ENCODE measurements at regions not wholly inside any gene's neighbourhood (a gene's known extent, or its start where the extent isn't known, plus 50 kb on each side); places are given as distances from the start of the nearest gene placed in this dataset.

- no peak overlapping the region for H3K27ac Mint-ChIP-seq
- 0 out of 2 replicates have a peak, but pooled peaks cover 4% of the 10 kb centered on the region for H3K4me1 Mint-ChIP-seq (ENCODE audit: low read depth)
- H3K27me3 Mint-ChIP-seq (ENCODE audit: insufficient read depth): no peaks in the 10 kb centered on the region; the same call in 1 of the 2 replicates
- no peak for DNase-seq
- no peak overlapping the region for H3K4me3 Mint-ChIP-seq
- no peaks in the 10 kb centered on the region for H3K9me3 Mint-ChIP-seq
- no peaks in the 10 kb centered on the region for H3K36me3 Mint-ChIP-seq (ENCODE audit: low read depth)
- TF ChIP-seq CTCF (IDR thresholded peaks at IDR 0.05): no peak
Observed at GRCh38 chr2:37554687-37555086, 116.8 kb downstream of the CDC42EP3 start.

GRCh38 chr2:37555457-37555856 lies 116.0 kb downstream of the CDC42EP3 start:
- Mint-ChIP-seq H3K36me3 (ENCODE audit: low read depth) (no peaks in the 10 kb centered on the region), H3K27ac (no peak overlapping the region), H3K4me1 (ENCODE audit: low read depth) (peaks cover 8% of the 10 kb centered on the region), H3K9me3 (no peaks in the 10 kb centered on the region), H3K27me3 (ENCODE audit: insufficient read depth) (no peaks in the 10 kb centered on the region; the same call in 1 of the 2 replicates), H3K4me3 (no peak overlapping the region)
- TF ChIP-seq CTCF (IDR thresholded peaks at IDR 0.05): no peak
- no peak for DNase-seq

GRCh38 chr2:37556256-37556655 lies 115.2 kb downstream of the CDC42EP3 start:
- Mint-ChIP-seq H3K27ac (no peak overlapping the region), H3K9me3 (no peaks in the 10 kb centered on the region), H3K27me3 (ENCODE audit: insufficient read depth) (no peaks in the 10 kb centered on the region; the same call in 1 of the 2 replicates), H3K4me3 (no peak overlapping the region), H3K36me3 (ENCODE audit: low read depth) (no peaks in the 10 kb centered on the region), H3K4me1 (ENCODE audit: low read depth) (peaks cover 16% of the 10 kb centered on the region)
- no peak for TF ChIP-seq CTCF (IDR thresholded peaks at IDR 0.05)
- no peak for DNase-seq

GRCh38 chr2:37558623-37559022 lies 112.8 kb downstream of the CDC42EP3 start:
- Mint-ChIP-seq H3K9me3 (no peaks in the 10 kb centered on the region), H3K4me3 (no peak overlapping the region), H3K4me1 (ENCODE audit: low read depth) (peaks cover 39% of the 10 kb centered on the region), H3K36me3 (ENCODE audit: low read depth) (no peaks in the 10 kb centered on the region), H3K27ac (no peak overlapping the region), H3K27me3 (ENCODE audit: insufficient read depth) (no peaks in the 10 kb centered on the region; the same call in 1 of the 2 replicates)
- no peak for DNase-seq
- no peak for TF ChIP-seq CTCF (IDR thresholded peaks at IDR 0.05)

- DNase-seq: no peak
- Mint-ChIP-seq H3K4me3 (no peak overlapping the region), H3K9me3 (no peaks in the 10 kb centered on the region), H3K4me1 (ENCODE audit: low read depth) (peaks cover 53% of the 10 kb centered on the region), H3K27me3 (ENCODE audit: insufficient read depth) (no peaks in the 10 kb centered on the region; the same call in 1 of the 2 replicates), H3K36me3 (ENCODE audit: low read depth) (no peaks in the 10 kb centered on the region), H3K27ac (no peak overlapping the region)
- TF ChIP-seq CTCF (IDR thresholded peaks at IDR 0.05): no peak
Observed at GRCh38 chr2:37560241-37560848, 111.1 kb downstream of the CDC42EP3 start.
